Keratinocyte (primary cell): ENCODE measurements at regions not wholly inside any gene's neighbourhood (a gene's known extent, or its start where the extent isn't known, plus 50 kb on each side); places are given as distances from the start of the nearest gene placed in this dataset.

ENCODE experiments used
- EZH2 ChIP-seq: IDR thresholded peaks from one replicate; pipeline ENCODE4 v1.6.1; 2012; ENCODE audit warnings: inconsistent platforms, mild to moderate bottlenecking, low read length, moderate library complexity
- TF ChIP-seq, protein P1 (sequence below), 3 experiments: IDR thresholded peaks in 1 of 3; conservative IDR thresholded peaks in 1 of 3; optimal IDR thresholded peaks in 1 of 3; 2 replicates in 2 of 3; 3 replicates in 1 of 3; pipeline versions ENCODE3 to v1.5.1; 2011; ENCODE audit warnings: low read length in 3 of 3, mild to moderate bottlenecking in 3 of 3, moderate library complexity in 2 of 3, control low read depth in 1 of 3, inconsistent platforms in 1 of 3; ENCODE audit not compliant: insufficient read depth in 2 of 3; ENCODE audit errors: extremely low read depth in 1 of 3

DNA sequence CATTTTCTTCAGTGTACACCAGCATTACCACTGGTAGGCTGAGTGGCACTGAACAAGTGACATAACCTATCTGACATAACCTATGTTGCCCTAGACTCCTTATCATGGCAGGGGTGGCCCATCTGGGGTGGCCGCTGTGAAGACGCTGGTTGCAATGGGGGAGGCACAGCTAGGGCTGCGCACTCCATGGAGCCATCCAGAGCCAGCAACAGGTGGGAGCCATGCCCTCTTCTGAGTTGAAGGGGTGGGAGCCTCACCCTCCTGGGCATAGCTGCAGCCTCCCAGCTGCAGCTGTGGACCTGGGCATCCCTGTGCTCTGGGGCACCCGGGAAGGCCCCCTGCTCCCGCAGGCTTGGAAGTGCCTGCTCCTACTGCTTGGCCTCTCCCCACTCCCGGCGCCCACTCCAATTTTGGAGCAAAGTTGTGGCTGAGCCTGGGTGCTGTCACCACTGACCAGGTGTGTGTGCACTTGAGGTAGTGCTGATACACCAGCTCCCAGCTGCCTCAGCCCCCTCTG is 52.4 kb upstream of the NTPCR start:
- TF ChIP-seq, protein P1, sequence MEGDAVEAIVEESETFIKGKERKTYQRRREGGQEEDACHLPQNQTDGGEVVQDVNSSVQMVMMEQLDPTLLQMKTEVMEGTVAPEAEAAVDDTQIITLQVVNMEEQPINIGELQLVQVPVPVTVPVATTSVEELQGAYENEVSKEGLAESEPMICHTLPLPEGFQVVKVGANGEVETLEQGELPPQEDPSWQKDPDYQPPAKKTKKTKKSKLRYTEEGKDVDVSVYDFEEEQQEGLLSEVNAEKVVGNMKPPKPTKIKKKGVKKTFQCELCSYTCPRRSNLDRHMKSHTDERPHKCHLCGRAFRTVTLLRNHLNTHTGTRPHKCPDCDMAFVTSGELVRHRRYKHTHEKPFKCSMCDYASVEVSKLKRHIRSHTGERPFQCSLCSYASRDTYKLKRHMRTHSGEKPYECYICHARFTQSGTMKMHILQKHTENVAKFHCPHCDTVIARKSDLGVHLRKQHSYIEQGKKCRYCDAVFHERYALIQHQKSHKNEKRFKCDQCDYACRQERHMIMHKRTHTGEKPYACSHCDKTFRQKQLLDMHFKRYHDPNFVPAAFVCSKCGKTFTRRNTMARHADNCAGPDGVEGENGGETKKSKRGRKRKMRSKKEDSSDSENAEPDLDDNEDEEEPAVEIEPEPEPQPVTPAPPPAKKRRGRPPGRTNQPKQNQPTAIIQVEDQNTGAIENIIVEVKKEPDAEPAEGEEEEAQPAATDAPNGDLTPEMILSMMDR (optimal IDR thresholded peaks at IDR 0.05 in 1 of 3, IDR thresholded peaks at IDR 0.05 in 1 of 3, conservative IDR thresholded peaks at IDR 0.05 in 1 of 3; ENCODE audit: extremely low read depth in 1 of 3, insufficient read depth in 2 of 3, low read length in 3 of 3), result no peak
- TF ChIP-seq EZH2, result no peak
